ENCODE measurements at regions not wholly inside any gene's neighbourhood (a gene's known extent, or its start where the extent isn't known, plus 50 kb on each side); places are given as distances from the start of the nearest gene placed in this dataset.

DNA sequence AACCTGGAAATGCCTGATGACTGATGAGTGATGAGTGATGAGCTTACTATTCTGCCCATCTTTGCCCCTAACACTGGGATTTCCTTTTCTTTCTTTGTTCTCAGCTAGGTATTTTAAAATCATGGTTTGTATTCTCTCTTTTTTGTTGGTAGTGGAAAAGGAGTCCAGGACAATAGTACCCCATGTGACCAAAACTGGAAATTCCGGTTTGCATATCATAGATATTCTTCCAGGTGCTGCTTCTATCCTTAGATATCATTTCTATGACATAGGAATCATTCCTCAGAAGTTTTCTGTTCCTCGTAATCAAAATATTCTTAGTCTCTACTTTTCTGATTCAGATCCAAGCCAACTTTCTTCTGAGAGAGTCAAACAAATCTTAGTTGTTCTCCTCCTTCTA lies 320.5 kb upstream of the TET2 start:
- TF ChIP-seq EZH2 (IDR thresholded peaks at IDR 0.05; ENCODE audit: borderline replicate concordance, control insufficient read depth, low read depth, low read length), result no peak
- no peak for TF ChIP-seq TBL1XR1 (IDR thresholded peaks at IDR 0.05; ENCODE audit: low read depth, low read length)
- TF ChIP-seq MLLT1 (IDR thresholded peaks at IDR 0.05), result no peak
- TF ChIP-seq YY1 (IDR thresholded peaks at IDR 0.05; ENCODE audit: low read depth, low read length), result no peak
- no peak for TF ChIP-seq POLR2A (IDR thresholded peaks at IDR 0.05; ENCODE audit: low read depth, low read length)
- TF ChIP-seq CTCF (IDR thresholded peaks at IDR 0.05 in 2 of 3, conservative IDR thresholded peaks at IDR 0.05 in 1 of 3; ENCODE audit: control insufficient read depth in 2 of 3, extremely low read depth in 1 of 3, insufficient read depth in 1 of 3, low read depth in 3 of 3, low read length in 3 of 3), result no peak
- TF ChIP-seq GABPA (IDR thresholded peaks at IDR 0.05; ENCODE audit: low read depth), result no peak
- TF ChIP-seq POLR2AphosphoS5 (IDR thresholded peaks at IDR 0.05; ENCODE audit: low read length), result no peak
- no peak for TF ChIP-seq TAF1 (IDR thresholded peaks at IDR 0.05; ENCODE audit: borderline replicate concordance, low read depth, low read length)
- TF ChIP-seq ZNF207 (IDR thresholded peaks at IDR 0.05; ENCODE audit: borderline replicate concordance), result no peak
- no peak for TF ChIP-seq RFX5 (IDR thresholded peaks at IDR 0.05; ENCODE audit: low read depth, low read length)
- TF ChIP-seq RAD21 (IDR thresholded peaks at IDR 0.05; ENCODE audit: insufficient read depth, low read depth, low read length), result no peak
- no peak for TF ChIP-seq EP300 (IDR thresholded peaks at IDR 0.05; ENCODE audit: borderline replicate concordance in 1 of 2, control insufficient read depth in 1 of 2, low read depth in 2 of 2, low read length in 2 of 2)

Measured in GM12878 (cell line).